Esophagus (tissue), 2 donors: ENCODE measurements at regions not wholly inside any gene's neighbourhood (a gene's known extent, or its start where the extent isn't known, plus 50 kb on each side); places are given as distances from the start of the nearest gene placed in this dataset.

Experiments used
- H3K27ac ChIP-seq, 2 donors: one replicate each; pipeline ENCODE4 v1.5.1; 2013; ENCODE audit warnings: low read depth in 2 of 2, mild to moderate bottlenecking in 2 of 2, inconsistent platforms in 1 of 2, low read length in 1 of 2, moderate library complexity in 1 of 2
- H3K27me3 ChIP-seq, 2 donors: one replicate each; pipeline ENCODE4 v1.6.1; 2013; ENCODE audit warnings: low read length in 2 of 2, control low read depth in 1 of 2, mild to moderate bottlenecking in 1 of 2; ENCODE audit not compliant: insufficient read depth in 2 of 2, control insufficient read depth in 1 of 2
- H3K36me3 ChIP-seq, 2 donors: one replicate each; pipeline ENCODE4 v1.6.1; 2013; ENCODE audit warnings: low read length in 1 of 2; ENCODE audit not compliant: control insufficient read depth in 2 of 2, insufficient read depth in 2 of 2
- H3K4me1 ChIP-seq, 2 donors: one replicate each; pipeline ENCODE4 v1.6.1; 2013; ENCODE audit warnings: low read length in 1 of 2; ENCODE audit not compliant: control insufficient read depth in 2 of 2, insufficient read depth in 2 of 2
- H3K4me3 ChIP-seq, 2 donors: one replicate each; pipeline ENCODE4 v1.5.1; 2013; ENCODE audit warnings: low read length in 2 of 2, mild to moderate bottlenecking in 2 of 2, low read depth in 1 of 2, moderate library complexity in 1 of 2
- H3K9me3 ChIP-seq, 2 donors: one replicate each; pipeline ENCODE4 v1.6.1; 2013; ENCODE audit warnings: mild to moderate bottlenecking in 2 of 2, low read depth in 1 of 2, low read length in 1 of 2, moderate library complexity in 1 of 2; ENCODE audit not compliant: control insufficient read depth in 2 of 2, insufficient read depth in 1 of 2
- WGBS, 2 donors: extraction: QIAGEN DNeasy Blood & Tissue Kit; methylation state at CpG; one replicate each; pipeline ENCODE4 v1.1.7; 2013; 5-methylcytosine and 5-hydroxymethylcytosine counted together
- donor health status: healthy with polysubstance abuse.
- donor health status: Bipolar disorder and iron deficiency.

DNA sequence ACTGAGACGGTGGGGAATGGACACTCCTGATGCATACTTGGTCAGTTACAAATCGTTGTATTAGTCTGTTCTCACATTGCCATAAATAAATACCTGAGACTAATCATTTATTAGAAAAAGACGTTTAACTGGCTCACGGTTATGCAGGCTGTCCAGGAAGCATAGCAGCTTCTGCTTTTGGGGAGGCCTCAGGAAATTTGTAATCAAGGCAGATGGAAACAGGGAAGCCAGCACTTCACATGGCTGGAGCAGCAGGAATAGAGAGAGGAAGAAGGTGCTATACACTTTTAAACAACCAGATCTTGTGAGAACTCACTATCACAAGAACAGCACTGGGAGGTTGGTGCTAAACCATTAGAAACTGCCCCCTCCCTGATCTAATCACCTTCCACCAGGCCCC is 418.2 kb downstream of the FLRT2 start:
- H3K27ac ChIP-seq, result no peak overlapping the region
- peaks cover 0 to 2% of the 10 kb centered on the region in 2 donors for H3K9me3 ChIP-seq
- no peaks in the 10 kb centered on the region for H3K4me1 ChIP-seq
- no peak overlapping the region for H3K4me3 ChIP-seq
- no peaks in the 10 kb centered on the region for H3K36me3 ChIP-seq
- H3K27me3 ChIP-seq, result no peaks in the 10 kb centered on the region
- WGBS, 2 donors, result 59 to 65% methylated on average over 4 of the region's 4 CpGs

GRCh38 chr14:85947461-85948139 is 417.7 kb downstream of the FLRT2 start:
- WGBS, 2 donors, result 61 to 65% methylated on average over 4 of the region's 4 CpGs
- no peak overlapping the region for H3K4me3 ChIP-seq
- H3K36me3 ChIP-seq, result no peaks in the 10 kb centered on the region
- H3K27me3 ChIP-seq, result no peaks in the 10 kb centered on the region
- peaks cover 0 to 2% of the 10 kb centered on the region in 2 donors for H3K9me3 ChIP-seq
- no peak overlapping the region for H3K27ac ChIP-seq
- no peaks in the 10 kb centered on the region for H3K4me1 ChIP-seq

DNA sequence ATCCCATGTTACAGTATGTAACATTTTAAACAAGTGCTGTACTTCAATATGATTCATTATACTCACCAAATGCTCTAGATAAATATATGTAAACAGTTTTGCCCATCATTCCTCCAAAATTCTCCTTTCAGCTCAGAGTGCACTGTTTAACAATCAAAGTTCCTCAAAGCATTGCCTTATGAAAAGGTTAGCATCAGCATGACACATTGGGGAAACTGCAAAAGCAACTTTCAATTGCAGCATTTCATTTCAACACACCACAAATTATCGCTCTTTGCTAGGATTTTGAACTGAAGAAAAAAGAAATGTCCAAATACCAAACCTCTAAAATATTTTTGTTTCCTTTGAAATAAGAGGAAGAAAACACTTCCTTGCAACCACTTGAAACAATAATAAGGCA is 413.2 kb downstream of the FLRT2 start:
- Histone ChIP-seq H3K9me3 (peaks cover 0 to 2% of the 10 kb centered on the region in 2 donors), H3K27ac (no peak overlapping the region), H3K4me3 (no peak overlapping the region), H3K27me3 (no peaks in the 10 kb centered on the region), H3K36me3 (no peaks in the 10 kb centered on the region), H3K4me1 (no peaks in the 10 kb centered on the region)
- 90 to 92% methylated on average over 1 of the region's 1 CpG for WGBS, 2 donors

DNA sequence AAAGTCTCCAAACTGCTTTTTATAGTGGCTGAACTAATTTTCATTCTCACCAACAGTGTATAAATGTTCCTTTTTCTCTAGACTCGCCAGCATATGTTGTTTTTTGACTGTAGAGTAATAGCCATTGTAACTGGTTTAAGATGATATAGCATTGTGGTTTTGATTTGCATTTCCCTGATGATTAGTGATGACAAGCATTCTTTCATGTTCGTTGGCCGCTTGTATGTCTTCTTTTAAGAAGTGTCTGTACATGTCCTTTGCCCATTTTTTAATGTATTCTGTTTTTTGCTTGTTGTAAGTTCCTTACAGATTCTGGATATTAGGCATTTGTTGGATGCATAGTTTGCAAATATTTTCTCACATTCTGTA is 404.9 kb downstream of the FLRT2 start:
- 36 to 46% methylated on average over 3 of the region's 3 CpGs for WGBS, 2 donors
- no peaks in the 10 kb centered on the region for H3K4me1 ChIP-seq
- no peaks in the 10 kb centered on the region for H3K36me3 ChIP-seq
- H3K4me3 ChIP-seq, result peak overlapping the region; percentile 30 to 41
- no peaks in the 10 kb centered on the region for H3K9me3 ChIP-seq
- H3K27ac ChIP-seq, result no peak overlapping the region
- H3K27me3 ChIP-seq, result no peaks in the 10 kb centered on the region

DNA sequence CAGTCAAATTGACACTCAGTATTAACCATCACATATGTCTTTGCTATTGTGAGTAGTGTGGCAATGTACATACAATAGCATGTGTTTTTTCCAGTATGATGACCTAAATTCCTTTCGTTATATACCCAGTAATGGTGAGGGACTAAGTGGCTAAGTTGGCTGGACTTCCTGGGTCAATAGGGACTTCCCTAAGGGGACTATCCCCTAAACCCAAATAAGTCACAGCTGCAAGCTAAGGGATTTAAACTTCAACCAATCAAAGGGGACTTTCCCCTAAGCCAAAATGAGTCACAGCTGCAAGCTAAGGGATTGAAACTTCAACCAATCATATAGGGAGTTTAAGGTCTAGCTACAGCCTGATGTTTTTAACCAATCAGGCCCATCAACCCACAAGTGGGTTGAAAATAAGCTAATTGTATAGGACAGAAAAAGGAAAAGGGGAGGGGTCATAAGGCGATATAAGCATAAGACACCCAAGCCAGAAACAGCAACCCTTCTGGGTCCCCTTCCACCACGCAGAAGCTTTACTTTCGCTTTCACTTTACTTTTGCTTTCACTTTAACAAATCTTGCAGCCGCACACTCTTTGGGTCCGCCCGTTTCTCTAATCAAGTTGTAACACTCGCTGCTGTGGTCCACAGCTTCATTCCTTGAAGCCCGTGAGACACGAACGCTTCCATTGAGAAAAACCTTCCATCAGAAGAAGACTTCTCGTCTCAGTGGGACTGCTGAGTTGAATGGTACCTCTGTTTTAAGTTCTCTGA is 404.4 kb downstream of the FLRT2 start:
- 56 to 69% methylated on average over 12 of the region's 12 CpGs for WGBS, 2 donors
- H3K27ac ChIP-seq, result peak overlapping the region in 1 of 2 donors; percentile 41
- no peaks in the 10 kb centered on the region for H3K4me1 ChIP-seq
- H3K9me3 ChIP-seq, result no peaks in the 10 kb centered on the region
- H3K27me3 ChIP-seq, result no peaks in the 10 kb centered on the region
- no peaks in the 10 kb centered on the region for H3K36me3 ChIP-seq
- H3K4me3 ChIP-seq, result peak overlapping the region; percentile 30 to 41

DNA sequence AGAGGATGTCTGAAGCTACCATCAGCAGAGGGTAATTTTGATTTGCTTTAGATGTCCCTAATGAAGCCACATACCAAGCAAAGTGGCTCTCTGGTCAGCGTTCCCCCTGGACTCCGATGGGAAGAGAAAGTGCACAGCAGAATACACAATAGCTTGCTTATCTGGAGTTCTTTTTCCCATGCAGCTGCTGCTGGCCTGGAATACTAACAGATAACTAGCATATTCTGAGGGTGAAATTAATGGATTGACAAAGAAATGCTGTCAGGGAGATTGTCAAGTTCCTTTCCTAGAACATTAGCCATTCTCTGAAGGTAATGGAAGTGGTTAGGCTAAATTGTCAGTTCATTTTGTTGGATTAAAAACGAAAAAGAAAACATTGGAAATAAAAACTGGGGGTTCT is 391.3 kb downstream of the FLRT2 start:
- Histone ChIP-seq H3K27me3 (peaks cover 0 to 2% of the 10 kb centered on the region in 2 donors), H3K4me3 (no peak overlapping the region), H3K36me3 (no peaks in the 10 kb centered on the region), H3K4me1 (no peaks in the 10 kb centered on the region), H3K27ac (no peak overlapping the region), H3K9me3 (no peaks in the 10 kb centered on the region)
- 66 to 73% methylated on average over 3 of the region's 3 CpGs for WGBS, 2 donors

DNA sequence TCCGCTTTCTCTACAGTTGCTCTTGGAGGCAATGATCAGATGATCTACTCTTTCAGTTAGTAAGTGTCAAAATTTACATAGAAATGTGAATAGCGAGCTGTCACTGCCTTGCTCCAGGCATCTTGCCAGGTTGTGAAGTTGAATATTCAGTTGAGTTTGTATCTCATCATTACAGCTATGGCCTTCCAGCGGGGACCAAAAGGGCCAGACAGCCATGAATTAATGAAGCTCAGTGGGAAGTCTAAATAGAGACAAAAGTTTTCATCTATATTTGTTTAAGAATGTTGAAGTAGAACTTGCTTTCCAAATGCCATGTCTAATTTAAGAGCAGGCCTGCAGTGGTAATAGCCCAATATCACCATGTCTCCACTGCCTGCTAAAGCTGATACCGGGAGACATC is 387.8 kb downstream of the FLRT2 start:
- Histone ChIP-seq H3K36me3 (no peaks in the 10 kb centered on the region), H3K27me3 (peaks cover 0 to 2% of the 10 kb centered on the region in 2 donors), H3K4me1 (no peaks in the 10 kb centered on the region), H3K9me3 (no peaks in the 10 kb centered on the region), H3K4me3 (no peak overlapping the region), H3K27ac (no peak overlapping the region)
- WGBS, 2 donors, result 84 to 87% methylated on average over 4 of the region's 4 CpGs

GRCh38 chr14:85915711-85916110 is 385.8 kb downstream of the FLRT2 start:
- Histone ChIP-seq H3K27me3 (peaks cover 0 to 2% of the 10 kb centered on the region in 2 donors), H3K4me1 (no peaks in the 10 kb centered on the region), H3K9me3 (peaks cover 0 to 2% of the 10 kb centered on the region in 2 donors), H3K27ac (no peak overlapping the region), H3K4me3 (no peak overlapping the region), H3K36me3 (no peaks in the 10 kb centered on the region)
- 66 to 73% methylated on average over 2 of the region's 2 CpGs for WGBS, 2 donors

DNA sequence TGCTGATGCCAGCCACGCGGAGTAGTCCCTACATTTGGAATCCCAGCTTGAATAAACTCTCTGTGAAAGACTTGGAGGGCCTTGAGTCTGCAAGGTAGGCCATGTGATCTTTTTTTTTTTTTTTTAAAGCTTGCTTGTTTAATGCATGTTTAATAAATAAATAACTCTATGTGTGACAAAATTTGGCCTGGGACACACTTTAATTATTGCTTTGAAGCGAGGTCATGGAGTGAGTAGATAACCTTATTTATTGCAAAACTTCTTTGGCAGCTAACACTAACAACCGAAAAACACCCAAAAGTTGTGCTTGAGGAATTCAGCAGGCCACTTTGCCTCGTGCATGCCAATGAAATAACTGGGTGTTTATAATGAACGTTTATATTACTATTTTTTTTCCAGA is 382.2 kb downstream of the FLRT2 start:
- Histone ChIP-seq H3K27me3 (no peaks in the 10 kb centered on the region), H3K36me3 (no peaks in the 10 kb centered on the region), H3K27ac (no peak overlapping the region), H3K9me3 (peaks cover 2% of the 10 kb centered on the region in 2 donors), H3K4me1 (no peaks in the 10 kb centered on the region), H3K4me3 (no peak overlapping the region)
- 80 to 85% methylated on average over 6 of the region's 6 CpGs for WGBS, 2 donors

- Histone ChIP-seq H3K27me3 (no peaks in the 10 kb centered on the region), H3K4me3 (no peak overlapping the region), H3K36me3 (no peaks in the 10 kb centered on the region), H3K27ac (no peak overlapping the region), H3K9me3 (peaks cover 2% of the 10 kb centered on the region in 2 donors), H3K4me1 (no peaks in the 10 kb centered on the region)
- WGBS, 2 donors, result 91% methylated on average over 2 of the region's 2 CpGs
Observed at GRCh38 chr14:85911044-85911443, 381.1 kb downstream of the FLRT2 start.
